Right atrium auricular region (tissue), 2 donors: ENCODE measurements at regions not wholly inside any gene's neighbourhood (a gene's known extent, or its start where the extent isn't known, plus 50 kb on each side); places are given as distances from the start of the nearest gene placed in this dataset.

Experiments used
- DNase-seq: peaks from one replicate; pipeline ENCODE4 v3.0.0-alpha.2; 2019; ENCODE audit warnings: low spot score
- H3K27ac ChIP-seq, 2 donors: fragments of 200-600 bp; sonication (generic); 1 replicate in 1 of 2; 2 replicates in 1 of 2; pipeline ENCODE4 v1.5.1; 2016 to 2019
- H3K27me3 ChIP-seq, 2 donors: fragments of 200-600 bp; sonication (generic); one replicate each; pipeline versions ENCODE4 v1.5.1 to v1.6.0; 2017 to 2019
- H3K36me3 ChIP-seq: fragments of 200-600 bp; sonication (generic); one replicate; pipeline ENCODE4 v1.5.1; 2016
- H3K4me1 ChIP-seq, 2 donors: fragments of 200-600 bp; sonication (generic); one replicate each; pipeline versions ENCODE4 v1.5.1 to v1.6.0; 2017 to 2019
- H3K4me3 ChIP-seq, 2 donors: fragments of 200-600 bp; sonication (generic); 1 replicate in 1 of 2; 2 replicates in 1 of 2; pipeline ENCODE4 v1.5.1; 2017 to 2019; ENCODE audit warnings: mild to moderate bottlenecking in 1 of 2, moderate library complexity in 1 of 2
- H3K9me3 ChIP-seq, 2 donors: fragments of 200-600 bp; sonication (generic); one replicate each; pipeline ENCODE4 v1.5.1; 2019
- CTCF ChIP-seq, 2 donors: fragments of 200-600 bp; sonication (generic); IDR thresholded peaks; one replicate each; pipeline ENCODE4 v1.5.1; 2019; ENCODE audit warnings: antibody characterized with exemption in 2 of 2

- Histone ChIP-seq H3K27me3 (no peaks in the 10 kb centered on the region), H3K4me1 (no peaks in the 10 kb centered on the region), H3K9me3 (no peaks in the 10 kb centered on the region), H3K4me3 (no peak overlapping the region), H3K36me3 (no peaks in the 10 kb centered on the region), H3K27ac (no peak overlapping the region)
- TF ChIP-seq CTCF (IDR thresholded peaks at IDR 0.05) = no peak
- DNase-seq = no peak
These were observed 449.4 kb upstream of the SLC14A2 start for GRCh38 chr18:45165871-45166270.

GRCh38 chr18:45166341-45166835 is 448.9 kb upstream of the SLC14A2 start:
- H3K27me3 ChIP-seq = no peaks in the 10 kb centered on the region
- H3K27ac ChIP-seq = no peak overlapping the region
- TF ChIP-seq CTCF (IDR thresholded peaks at IDR 0.05) = no peak
- no peaks in the 10 kb centered on the region for H3K4me1 ChIP-seq
- no peak for DNase-seq
- H3K36me3 ChIP-seq = no peaks in the 10 kb centered on the region
- no peaks in the 10 kb centered on the region for H3K9me3 ChIP-seq
- no peak overlapping the region for H3K4me3 ChIP-seq

GRCh38 chr18:45166836-45167551 is 448.3 kb upstream of the SLC14A2 start:
- TF ChIP-seq CTCF (IDR thresholded peaks at IDR 0.05) = no peak
- no peaks in the 10 kb centered on the region for H3K36me3 ChIP-seq
- no peak overlapping the region for H3K27ac ChIP-seq
- no peak overlapping the region for H3K4me3 ChIP-seq
- no peak for DNase-seq
- no peaks in the 10 kb centered on the region for H3K4me1 ChIP-seq
- no peaks in the 10 kb centered on the region for H3K27me3 ChIP-seq
- H3K9me3 ChIP-seq = no peaks in the 10 kb centered on the region

GRCh38 chr18:45167631-45168280 is 447.5 kb upstream of the SLC14A2 start:
- H3K27me3 ChIP-seq = no peaks in the 10 kb centered on the region
- H3K9me3 ChIP-seq = no peaks in the 10 kb centered on the region
- H3K36me3 ChIP-seq = no peaks in the 10 kb centered on the region
- no peak for DNase-seq
- H3K4me3 ChIP-seq = no peak overlapping the region
- H3K27ac ChIP-seq = no peak overlapping the region
- no peak for TF ChIP-seq CTCF (IDR thresholded peaks at IDR 0.05)
- H3K4me1 ChIP-seq = no peaks in the 10 kb centered on the region

GRCh38 chr18:45168866-45169600 is 446.2 kb upstream of the SLC14A2 start:
- no peak for DNase-seq
- no peak for TF ChIP-seq CTCF (IDR thresholded peaks at IDR 0.05)
- Histone ChIP-seq H3K36me3 (no peaks in the 10 kb centered on the region), H3K9me3 (no peaks in the 10 kb centered on the region), H3K27me3 (no peaks in the 10 kb centered on the region), H3K4me1 (no peaks in the 10 kb centered on the region), H3K4me3 (no peak overlapping the region), H3K27ac (no peak overlapping the region)
